GM23338 (cell line): ENCODE measurements at regions not wholly inside any gene's neighbourhood (a gene's known extent, or its start where the extent isn't known, plus 50 kb on each side); places are given as distances from the start of the nearest gene placed in this dataset.

Experiments used
- ATAC-seq: fragments of 200-7000 bp; cut with Tn5 transposase; 3 replicates; pipeline ENCODE4 v1.9.1; 2020
- DNase-seq: peaks from one replicate; pipeline ENCODE4 v3.0.0-alpha.2; 2015; ENCODE audit warnings: low spot score
- H2AFZ ChIP-seq: fragments of 200-600 bp; sonication (generic); 2 replicates; pipeline ENCODE4 v1.8.0; 2016; ENCODE audit warnings: antibody characterized with exemption, mild to moderate bottlenecking, moderate library complexity
- H3F3A ChIP-seq: fragments of 200-600 bp; sonication (generic); replicated peaks from 2 replicates; pipeline ENCODE4 v1.8.0; 2017; ENCODE audit warnings: antibody characterized with exemption, mixed run types, low read depth
- H3K27ac ChIP-seq: fragments of 200-600 bp; sonication (generic); 2 replicates; pipeline ENCODE4 v1.6.1; 2016; ENCODE audit warnings: low read depth
- H3K27me3 ChIP-seq: fragments of 200-600 bp; sonication (generic); 2 replicates; pipeline ENCODE4 v1.8.0; 2016; ENCODE audit warnings: mild to moderate bottlenecking, mixed run types, moderate library complexity; ENCODE audit not compliant: insufficient read depth
- H3K36me3 ChIP-seq: fragments of 200-600 bp; sonication (generic); 2 replicates; pipeline ENCODE4 v1.8.0; 2016; ENCODE audit warnings: mild to moderate bottlenecking; ENCODE audit not compliant: insufficient read depth
- H3K4me1 ChIP-seq: fragments of 200-600 bp; sonication (generic); 2 replicates; pipeline ENCODE4 v1.8.0; 2016; ENCODE audit warnings: mild to moderate bottlenecking, moderate library complexity; ENCODE audit not compliant: insufficient read depth
- H3K4me2 ChIP-seq: fragments of 200-600 bp; sonication (generic); 2 replicates; pipeline ENCODE4 v1.7.1; 2017; ENCODE audit warnings: mixed run types
- H3K4me3 ChIP-seq: fragments of 200-600 bp; sonication (generic); 2 replicates; pipeline ENCODE4 v1.6.1; 2016; ENCODE audit warnings: mixed run types
- H3K79me2 ChIP-seq: fragments of 200-600 bp; sonication (generic); replicated peaks from 2 replicates; pipeline ENCODE4 v1.8.0; 2017; ENCODE audit warnings: mild to moderate bottlenecking; ENCODE audit not compliant: insufficient read depth
- H3K9me2 ChIP-seq: fragments of 200-600 bp; sonication (generic); 2 replicates; pipeline ENCODE4 v1.8.0; 2017; ENCODE audit not compliant: insufficient read depth
- H4K20me1 ChIP-seq: fragments of 200-600 bp; sonication (generic); replicated peaks from 2 replicates; pipeline ENCODE4 v1.8.0; 2017; ENCODE audit warnings: mild to moderate bottlenecking; ENCODE audit not compliant: insufficient read depth
- H3K27ac Mint-ChIP-seq: 2 replicates; pipeline ENCODE4 v1.8.0; 2020; ENCODE audit warnings: inconsistent platforms, mild to moderate bottlenecking, moderate library complexity, mixed read lengths
- H3K27me3 Mint-ChIP-seq: 3 replicates; pipeline ENCODE4 v1.8.0; 2022; ENCODE audit warnings: low read depth, mild to moderate bottlenecking, moderate library complexity, mixed read lengths, inconsistent platforms; ENCODE audit not compliant: insufficient read depth, poor library complexity
- H3K36me3 Mint-ChIP-seq: 3 replicates; pipeline ENCODE4 v1.8.0; 2021; ENCODE audit warnings: low read depth, mild to moderate bottlenecking, inconsistent platforms, moderate library complexity, mixed read lengths
- H3K4me1 Mint-ChIP-seq: 3 replicates; pipeline ENCODE4 v1.8.0; 2020; ENCODE audit warnings: mild to moderate bottlenecking, inconsistent platforms, mixed read lengths
- H3K4me3 Mint-ChIP-seq: 3 replicates; pipeline ENCODE4 v1.8.0; 2021; ENCODE audit warnings: moderate library complexity, mild to moderate bottlenecking, inconsistent platforms, mixed read lengths
- H3K9me3 Mint-ChIP-seq: 3 replicates; pipeline ENCODE4 v1.8.0; 2020; ENCODE audit warnings: moderate library complexity, mild to moderate bottlenecking, inconsistent platforms, mixed read lengths
- CREB1 ChIP-seq: fragments of 250-450 bp; sonication (Bioruptor Pico); IDR thresholded peaks from 2 replicates; pipeline ENCODE4 v1.5.0; 2020; ENCODE audit warnings: low read depth, mild to moderate bottlenecking, moderate library complexity
- CTCF ChIP-seq, 2 experiments: fragments of 200-600 bp in 1 of 2; sonication (generic) in 1 of 2; conservative IDR thresholded peaks; 2 replicates each; pipeline versions ENCODE4 v1.5.1 to v1.6.1; 2016 to 2017; ENCODE audit warnings: antibody characterized with exemption in 2 of 2, low read depth in 2 of 2, mild to moderate bottlenecking in 2 of 2, moderate library complexity in 1 of 2
- EZH2 ChIP-seq: fragments of 200-600 bp; sonication (generic); IDR thresholded peaks from one replicate; pipeline ENCODE4 v1.8.0; 2017; ENCODE audit warnings: antibody characterized with exemption, mild to moderate bottlenecking, low read depth; ENCODE audit not compliant: unreplicated experiment
- EZH2phosphoT487 ChIP-seq: fragments of 200-600 bp; sonication (generic); IDR thresholded peaks from one replicate; pipeline ENCODE4 v1.8.1; 2018; ENCODE audit warnings: antibody characterized with exemption; ENCODE audit not compliant: unreplicated experiment
- JUNB ChIP-seq: IDR thresholded peaks from one replicate; pipeline ENCODE4 v1.6.1; 2016; ENCODE audit warnings: antibody characterized with exemption; ENCODE audit not compliant: unreplicated experiment
- NANOG ChIP-seq: IDR thresholded peaks from 2 replicates; pipeline ENCODE4 v1.6.1; 2016; ENCODE audit warnings: antibody characterized with exemption, borderline replicate concordance
- POLR2AphosphoS5 ChIP-seq: IDR thresholded peaks from 2 replicates; pipeline ENCODE4 v1.6.1; 2016; ENCODE audit warnings: antibody characterized with exemption, low read depth
- STAT1 ChIP-seq: IDR thresholded peaks from one replicate; pipeline ENCODE4 v1.6.1; 2016; ENCODE audit warnings: antibody characterized with exemption; ENCODE audit not compliant: unreplicated experiment
- ZNF114 ChIP-seq: fragments of 250-450 bp; sonication (Bioruptor Pico); IDR thresholded peaks from 2 replicates; pipeline ENCODE4 v1.5.0; 2020; ENCODE audit warnings: mild to moderate bottlenecking, moderate library complexity
- ZNF331 ChIP-seq: fragments of 250-450 bp; sonication (Bioruptor Pico); IDR thresholded peaks from 2 replicates; pipeline ENCODE4 v1.5.0; 2020; ENCODE audit warnings: low read depth, mild to moderate bottlenecking, moderate library complexity
- ZNF462 ChIP-seq: fragments of 250-450 bp; sonication (Bioruptor Pico); IDR thresholded peaks from 2 replicates; pipeline ENCODE4 v1.5.0; 2020; ENCODE audit warnings: mild to moderate bottlenecking, moderate library complexity
- TF ChIP-seq, protein P1 (sequence below): IDR thresholded peaks from 2 replicates; pipeline ENCODE4 v1.6.1; 2016; ENCODE audit warnings: antibody characterized with exemption
- TF ChIP-seq, protein P2 (sequence below): IDR thresholded peaks from one replicate; pipeline ENCODE4 v1.6.1; 2018; ENCODE audit warnings: antibody characterized with exemption; ENCODE audit not compliant: unreplicated experiment

DNA sequence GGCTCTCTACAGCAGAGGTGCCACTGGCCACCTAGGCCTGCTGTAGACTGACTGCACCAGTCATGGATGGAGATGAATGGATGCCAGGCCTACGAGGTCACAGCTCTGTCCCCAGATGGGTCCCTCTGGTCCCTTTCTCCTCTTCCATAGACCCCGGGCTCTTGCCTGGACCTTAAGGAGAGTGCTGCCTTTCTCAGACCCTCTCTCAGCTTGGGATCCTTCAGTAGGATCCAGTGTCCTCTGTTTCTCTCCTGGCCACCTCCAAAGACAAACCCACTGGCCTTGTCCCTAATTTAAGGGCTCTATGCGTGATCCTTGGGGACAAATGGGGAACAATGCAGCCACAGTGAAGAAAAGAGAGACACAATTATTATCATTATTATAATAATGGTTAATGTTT is 189.3 kb upstream of the C16orf82 start:
- Mint-ChIP-seq H3K27me3 (no peaks in the 10 kb centered on the region), H3K36me3 (peaks cover 11% of the 10 kb centered on the region), H3K4me1 (no peaks in the 10 kb centered on the region), H3K27ac (no peak overlapping the region), H3K4me3 (no peak overlapping the region), H3K9me3 (peaks cover 76% of the 10 kb centered on the region)
- H2AFZ ChIP-seq: no peak overlapping the region
- H3K27me3 ChIP-seq: no peaks in the 10 kb centered on the region
- no peaks in the 10 kb centered on the region for H3K9me2 ChIP-seq
- ATAC-seq (no peak), DNase-seq (no peak)
- no peak overlapping the region for H3K27ac ChIP-seq
- no peaks in the 10 kb centered on the region for H3K79me2 ChIP-seq
- H3K4me2 ChIP-seq: no peak overlapping the region
- H3K36me3 ChIP-seq: no peaks in the 10 kb centered on the region
- H3K4me1 ChIP-seq: no peaks in the 10 kb centered on the region
- TF ChIP-seq ZNF331 (no peak), JUNB (no peak), POLR2AphosphoS5 (no peak), ZNF462 (CRISPR knock-in tag) (no peak), CREB1 (no peak), STAT1 (no peak), EZH2phosphoT487 (no peak), NANOG (no peak), ZNF114 (no peak), EZH2 (no peak), CTCF (conservative IDR thresholded peaks at IDR 0.05; ENCODE audit: low read depth in 2 of 2) (no peak)
- TF ChIP-seq, protein P1, sequence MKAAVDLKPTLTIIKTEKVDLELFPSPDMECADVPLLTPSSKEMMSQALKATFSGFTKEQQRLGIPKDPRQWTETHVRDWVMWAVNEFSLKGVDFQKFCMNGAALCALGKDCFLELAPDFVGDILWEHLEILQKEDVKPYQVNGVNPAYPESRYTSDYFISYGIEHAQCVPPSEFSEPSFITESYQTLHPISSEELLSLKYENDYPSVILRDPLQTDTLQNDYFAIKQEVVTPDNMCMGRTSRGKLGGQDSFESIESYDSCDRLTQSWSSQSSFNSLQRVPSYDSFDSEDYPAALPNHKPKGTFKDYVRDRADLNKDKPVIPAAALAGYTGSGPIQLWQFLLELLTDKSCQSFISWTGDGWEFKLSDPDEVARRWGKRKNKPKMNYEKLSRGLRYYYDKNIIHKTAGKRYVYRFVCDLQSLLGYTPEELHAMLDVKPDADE: no peak
- TF ChIP-seq, protein P2, sequence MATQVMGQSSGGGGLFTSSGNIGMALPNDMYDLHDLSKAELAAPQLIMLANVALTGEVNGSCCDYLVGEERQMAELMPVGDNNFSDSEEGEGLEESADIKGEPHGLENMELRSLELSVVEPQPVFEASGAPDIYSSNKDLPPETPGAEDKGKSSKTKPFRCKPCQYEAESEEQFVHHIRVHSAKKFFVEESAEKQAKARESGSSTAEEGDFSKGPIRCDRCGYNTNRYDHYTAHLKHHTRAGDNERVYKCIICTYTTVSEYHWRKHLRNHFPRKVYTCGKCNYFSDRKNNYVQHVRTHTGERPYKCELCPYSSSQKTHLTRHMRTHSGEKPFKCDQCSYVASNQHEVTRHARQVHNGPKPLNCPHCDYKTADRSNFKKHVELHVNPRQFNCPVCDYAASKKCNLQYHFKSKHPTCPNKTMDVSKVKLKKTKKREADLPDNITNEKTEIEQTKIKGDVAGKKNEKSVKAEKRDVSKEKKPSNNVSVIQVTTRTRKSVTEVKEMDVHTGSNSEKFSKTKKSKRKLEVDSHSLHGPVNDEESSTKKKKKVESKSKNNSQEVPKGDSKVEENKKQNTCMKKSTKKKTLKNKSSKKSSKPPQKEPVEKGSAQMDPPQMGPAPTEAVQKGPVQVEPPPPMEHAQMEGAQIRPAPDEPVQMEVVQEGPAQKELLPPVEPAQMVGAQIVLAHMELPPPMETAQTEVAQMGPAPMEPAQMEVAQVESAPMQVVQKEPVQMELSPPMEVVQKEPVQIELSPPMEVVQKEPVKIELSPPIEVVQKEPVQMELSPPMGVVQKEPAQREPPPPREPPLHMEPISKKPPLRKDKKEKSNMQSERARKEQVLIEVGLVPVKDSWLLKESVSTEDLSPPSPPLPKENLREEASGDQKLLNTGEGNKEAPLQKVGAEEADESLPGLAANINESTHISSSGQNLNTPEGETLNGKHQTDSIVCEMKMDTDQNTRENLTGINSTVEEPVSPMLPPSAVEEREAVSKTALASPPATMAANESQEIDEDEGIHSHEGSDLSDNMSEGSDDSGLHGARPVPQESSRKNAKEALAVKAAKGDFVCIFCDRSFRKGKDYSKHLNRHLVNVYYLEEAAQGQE: no peak
- H3K4me3 ChIP-seq: no peak overlapping the region
- H4K20me1 ChIP-seq: no peaks in the 10 kb centered on the region
- H3F3A ChIP-seq: no peaks in the 10 kb centered on the region
